ENCODE measurements at regions not wholly inside any gene's neighbourhood (a gene's known extent, or its start where the extent isn't known, plus 50 kb on each side); places are given as distances from the start of the nearest gene placed in this dataset.

DNA sequence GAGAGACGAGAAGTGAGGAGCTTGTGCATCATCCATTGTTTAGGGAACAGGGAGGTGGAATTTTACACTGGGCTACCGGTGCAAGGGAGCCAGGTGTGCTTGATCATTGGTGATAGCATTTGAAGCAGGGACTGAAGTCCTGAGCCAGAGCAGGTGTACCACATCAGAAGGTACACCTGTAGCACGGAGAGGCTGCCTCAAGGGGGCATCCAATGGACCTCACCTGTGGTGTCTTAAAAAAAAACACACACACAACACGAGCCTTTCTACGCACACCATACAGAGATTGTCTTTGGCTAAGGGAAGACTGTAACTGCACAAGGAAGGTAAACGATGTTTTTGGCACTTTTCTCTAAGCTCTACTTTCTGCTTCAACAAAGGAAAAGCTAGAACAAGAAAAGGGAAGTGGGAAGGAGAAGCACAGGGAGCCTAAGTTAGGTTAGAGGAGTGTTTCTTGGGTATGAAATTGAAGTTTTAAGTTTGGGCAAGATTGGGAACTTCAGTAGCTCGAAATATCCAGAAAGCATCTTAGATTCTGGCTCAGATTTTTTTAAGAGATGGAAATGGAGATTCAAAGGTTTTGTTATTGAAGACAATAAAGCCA is 334.3 kb upstream of the FBXO33 start:
- H3K27me3 ChIP-seq (ENCODE audit: control insufficient read depth, insufficient read depth, low read length), result no peaks in the 10 kb centered on the region
- H3K4me3 ChIP-seq (ENCODE audit: low read depth, low read length), result no peak overlapping the region
- no peak for DNase-seq (ENCODE audit: low read depth)
- TF ChIP-seq, protein P1, sequence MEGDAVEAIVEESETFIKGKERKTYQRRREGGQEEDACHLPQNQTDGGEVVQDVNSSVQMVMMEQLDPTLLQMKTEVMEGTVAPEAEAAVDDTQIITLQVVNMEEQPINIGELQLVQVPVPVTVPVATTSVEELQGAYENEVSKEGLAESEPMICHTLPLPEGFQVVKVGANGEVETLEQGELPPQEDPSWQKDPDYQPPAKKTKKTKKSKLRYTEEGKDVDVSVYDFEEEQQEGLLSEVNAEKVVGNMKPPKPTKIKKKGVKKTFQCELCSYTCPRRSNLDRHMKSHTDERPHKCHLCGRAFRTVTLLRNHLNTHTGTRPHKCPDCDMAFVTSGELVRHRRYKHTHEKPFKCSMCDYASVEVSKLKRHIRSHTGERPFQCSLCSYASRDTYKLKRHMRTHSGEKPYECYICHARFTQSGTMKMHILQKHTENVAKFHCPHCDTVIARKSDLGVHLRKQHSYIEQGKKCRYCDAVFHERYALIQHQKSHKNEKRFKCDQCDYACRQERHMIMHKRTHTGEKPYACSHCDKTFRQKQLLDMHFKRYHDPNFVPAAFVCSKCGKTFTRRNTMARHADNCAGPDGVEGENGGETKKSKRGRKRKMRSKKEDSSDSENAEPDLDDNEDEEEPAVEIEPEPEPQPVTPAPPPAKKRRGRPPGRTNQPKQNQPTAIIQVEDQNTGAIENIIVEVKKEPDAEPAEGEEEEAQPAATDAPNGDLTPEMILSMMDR (IDR thresholded peaks at IDR 0.05; ENCODE audit: insufficient read depth, low read length, severe bottlenecking), result no peak
- no peak for FAIRE-seq
- no peaks in the 10 kb centered on the region for H3K36me3 ChIP-seq (ENCODE audit: control insufficient read depth, insufficient read depth, low read length)

- Histone ChIP-seq H3K36me3 (ENCODE audit: control insufficient read depth, insufficient read depth, low read length) (no peaks in the 10 kb centered on the region), H3K27me3 (ENCODE audit: control insufficient read depth, insufficient read depth, low read length) (no peaks in the 10 kb centered on the region), H3K4me3 (ENCODE audit: low read depth, low read length) (no peak overlapping the region)
- no peak for FAIRE-seq
- DNase-seq (ENCODE audit: low read depth), result no peak
- TF ChIP-seq, protein P1 (IDR thresholded peaks at IDR 0.05; ENCODE audit: insufficient read depth, low read length, severe bottlenecking), result no peak
Measured at GRCh38 chr14:39765676-39766075, 333.4 kb upstream of the FBXO33 start.

- Histone ChIP-seq H3K27me3 (ENCODE audit: control insufficient read depth, insufficient read depth, low read length) (no peaks in the 10 kb centered on the region), H3K4me3 (ENCODE audit: low read depth, low read length) (no peak overlapping the region), H3K36me3 (ENCODE audit: control insufficient read depth, insufficient read depth, low read length) (no peaks in the 10 kb centered on the region)
- DNase-seq (ENCODE audit: low read depth), result no peak
- TF ChIP-seq, protein P1 (IDR thresholded peaks at IDR 0.05; ENCODE audit: insufficient read depth, low read length, severe bottlenecking), result no peak
- no peak for FAIRE-seq
Measured at GRCh38 chr14:39763402-39763890, 331.2 kb upstream of the FBXO33 start.

GRCh38 chr14:39762576-39763401 is 330.6 kb upstream of the FBXO33 start:
- FAIRE-seq (no peak), DNase-seq (ENCODE audit: low read depth) (no peak)
- H3K27me3 ChIP-seq (ENCODE audit: control insufficient read depth, insufficient read depth, low read length), result no peaks in the 10 kb centered on the region
- no peak overlapping the region for H3K4me3 ChIP-seq (ENCODE audit: low read depth, low read length)
- TF ChIP-seq, protein P1 (IDR thresholded peaks at IDR 0.05; ENCODE audit: insufficient read depth, low read length, severe bottlenecking), result no peak
- H3K36me3 ChIP-seq (ENCODE audit: control insufficient read depth, insufficient read depth, low read length), result no peaks in the 10 kb centered on the region

DNA sequence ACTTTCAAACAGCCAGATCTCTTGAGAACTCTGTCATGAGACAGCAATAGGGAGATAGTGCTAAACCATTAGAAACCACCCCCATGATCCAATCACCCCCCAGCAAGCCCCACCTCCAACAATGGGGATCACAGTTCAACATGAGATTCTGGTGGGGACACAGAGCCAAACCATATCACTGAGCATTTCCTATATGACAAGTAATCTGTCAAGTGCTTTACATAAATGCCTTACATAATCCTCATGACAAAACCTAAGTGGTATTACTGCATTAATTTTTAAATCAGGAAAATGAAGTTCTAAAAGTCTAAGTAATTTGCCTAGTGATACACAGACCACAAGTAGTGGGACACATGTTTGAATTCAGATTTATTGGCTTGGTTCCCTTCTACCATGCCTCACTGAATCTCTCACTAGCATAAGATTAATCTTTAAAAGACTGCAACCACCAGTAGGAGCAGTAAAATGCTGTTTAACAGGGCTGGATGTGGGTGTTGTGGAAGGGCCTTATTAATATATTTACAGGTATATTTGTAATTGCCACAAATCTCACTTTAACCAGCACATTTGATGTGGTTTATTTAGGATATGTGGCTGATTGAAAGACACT is 323.1 kb upstream of the FBXO33 start:
- Histone ChIP-seq H3K36me3 (ENCODE audit: control insufficient read depth, insufficient read depth, low read length) (no peaks in the 10 kb centered on the region), H3K27me3 (ENCODE audit: control insufficient read depth, insufficient read depth, low read length) (no peaks in the 10 kb centered on the region), H3K4me3 (ENCODE audit: low read depth, low read length) (no peak overlapping the region)
- DNase-seq (ENCODE audit: low read depth), result no peak
- no peak for FAIRE-seq
- TF ChIP-seq, protein P1 (IDR thresholded peaks at IDR 0.05; ENCODE audit: insufficient read depth, low read length, severe bottlenecking), result no peak

Data from bronchial epithelial cell (primary cell).